HG03103 (cell line): ENCODE measurements at regions not wholly inside any gene's neighbourhood (a gene's known extent, or its start where the extent isn't known, plus 50 kb on each side); places are given as distances from the start of the nearest gene placed in this dataset.

Source experiments
- ATAC-seq: cut with Tn5 transposase; IDR thresholded peaks from one replicate; pipeline ENCODE4 v1.9.1; 2021; ENCODE audit warnings: low read depth; ENCODE audit not compliant: unreplicated experiment

GRCh38 chr7:88361357-88361756 lies 54.7 kb upstream of the STEAP4 start:
- no peak for ATAC-seq

DNA sequence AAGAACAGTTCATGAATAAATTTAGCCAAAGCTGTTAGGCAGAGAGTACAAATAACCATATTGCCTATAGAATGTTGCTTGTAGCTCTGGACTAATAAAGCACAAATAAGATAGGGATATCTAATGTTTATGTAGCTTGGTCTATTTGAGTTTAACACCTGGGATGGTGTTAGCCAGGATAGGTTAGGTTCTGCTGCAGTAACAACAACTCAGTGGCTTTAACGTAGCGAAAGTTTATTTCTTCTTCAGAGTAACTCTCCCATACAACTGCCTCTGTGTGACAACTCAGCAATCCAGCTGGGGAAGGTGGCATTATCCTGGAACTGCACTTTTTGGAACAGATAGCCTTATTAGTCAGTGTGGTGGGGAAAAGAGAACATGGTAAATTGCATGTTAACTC lies 52.2 kb upstream of the STEAP4 start:
- ATAC-seq: no peak

- no peak for ATAC-seq
Observed at GRCh38 chr7:88358526-88358838, 51.8 kb upstream of the STEAP4 start.

DNA sequence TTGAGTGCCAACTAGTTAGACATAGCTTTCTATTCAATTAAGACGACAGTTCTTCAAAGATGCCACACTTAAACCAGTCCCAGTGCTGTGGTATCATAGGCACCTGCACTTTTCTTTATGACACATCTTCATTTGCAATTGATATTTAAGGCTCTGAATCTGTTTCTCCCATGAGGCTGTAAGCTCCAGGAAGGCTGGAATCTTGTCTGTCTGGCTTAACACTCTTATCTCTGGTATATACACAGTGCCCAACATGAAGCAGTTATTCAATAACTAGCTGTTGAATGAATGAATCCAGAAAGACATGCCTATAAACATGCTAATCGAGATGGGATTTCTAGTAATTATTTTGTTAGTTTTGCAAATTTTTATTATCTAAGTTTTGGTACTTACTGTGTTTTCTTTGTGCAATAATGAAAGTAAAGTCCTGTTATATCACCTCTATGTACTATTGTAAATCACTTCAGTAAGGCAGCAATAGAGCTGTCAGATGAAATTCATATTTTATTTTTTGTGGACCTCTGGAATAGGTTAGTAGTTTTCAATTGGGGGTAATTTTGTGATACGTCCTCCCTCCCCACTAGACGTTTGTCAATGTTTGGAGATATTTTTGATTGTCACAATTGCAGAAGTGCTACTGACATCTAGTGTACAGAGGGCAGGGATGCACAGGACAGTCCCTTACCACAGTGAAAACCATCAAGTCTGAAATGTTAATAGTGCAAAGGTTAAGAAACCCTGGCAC lies 51.3 kb upstream of the STEAP4 start:
- ATAC-seq: peak; percentile 71

GRCh38 chr7:88357294-88357693 lies 50.6 kb upstream of the STEAP4 start:
- no peak for ATAC-seq
